Upper lobe of right lung (tissue), 1 donor: ENCODE measurements at regions not wholly inside any gene's neighbourhood (a gene's known extent, or its start where the extent isn't known, plus 50 kb on each side); places are given as distances from the start of the nearest gene placed in this dataset.
"Not testable (repeated sequence)": the region's sequence is repeated elsewhere in the genome, so short reads cannot be mapped to it uniquely, and the experiment has no call there.

Source experiments
- ATAC-seq: fragments of 200-7000 bp; cut with Tn5 transposase; one replicate; pipeline ENCODE4 v1.9.1; 2020; ENCODE audit warnings: mild to moderate bottlenecking, moderate library complexity
- DNase-seq: peaks from one replicate; pipeline ENCODE4 v3.0.0-alpha.2; 2020
- H3K27ac ChIP-seq: fragments of 200-600 bp; one replicate; pipeline ENCODE4 v1.8.0; 2022
- H3K27me3 ChIP-seq: fragments of 200-600 bp; one replicate; pipeline ENCODE4 v1.8.0; 2022; ENCODE audit warnings: mild to moderate bottlenecking
- H3K36me3 ChIP-seq: fragments of 200-600 bp; one replicate; pipeline ENCODE4 v1.8.0; 2022
- H3K4me1 ChIP-seq: fragments of 200-600 bp; one replicate; pipeline ENCODE4 v1.8.0; 2022
- H3K4me3 ChIP-seq: fragments of 200-600 bp; one replicate; pipeline ENCODE4 v1.8.0; 2022; ENCODE audit warnings: mild to moderate bottlenecking
- H3K9me3 ChIP-seq: fragments of 200-600 bp; one replicate; pipeline ENCODE4 v1.8.0; 2022
- intact Hi-C: fragments of 100-400 bp; cut with DNase I; formaldehyde crosslinking; loops from one replicate; pipeline ENCODE4 v1.11.0; 2022
- TF ChIP-seq, protein P1 (sequence below): fragments of 200-600 bp; IDR thresholded peaks from one replicate; pipeline ENCODE4 v1.8.0; 2022; ENCODE audit warnings: antibody characterized with exemption
- donor health status: DM: no; HTN: yes; CAD: no; lungs with severe emphysema.

DNA sequence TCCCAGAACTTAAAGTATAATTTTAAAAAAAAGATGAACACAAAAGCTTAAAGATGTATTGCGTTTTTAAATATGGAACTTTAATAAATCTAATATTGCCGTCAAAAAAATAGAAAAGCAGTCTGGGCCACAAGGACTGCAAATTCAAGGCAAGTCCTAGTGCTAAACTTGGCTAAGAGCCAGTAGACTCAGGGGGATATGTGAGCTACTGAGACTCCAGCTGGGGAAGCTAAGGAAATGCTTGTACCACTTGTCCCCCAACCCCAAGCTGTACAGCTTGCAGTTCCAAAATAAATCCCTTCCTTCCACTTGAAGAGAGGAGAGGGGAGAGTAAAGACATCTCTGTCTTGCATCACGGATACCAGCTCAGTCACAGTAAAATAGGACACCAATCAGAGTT, 290.8 kb upstream of the FGF13 start:
- no peak for DNase-seq

DNA sequence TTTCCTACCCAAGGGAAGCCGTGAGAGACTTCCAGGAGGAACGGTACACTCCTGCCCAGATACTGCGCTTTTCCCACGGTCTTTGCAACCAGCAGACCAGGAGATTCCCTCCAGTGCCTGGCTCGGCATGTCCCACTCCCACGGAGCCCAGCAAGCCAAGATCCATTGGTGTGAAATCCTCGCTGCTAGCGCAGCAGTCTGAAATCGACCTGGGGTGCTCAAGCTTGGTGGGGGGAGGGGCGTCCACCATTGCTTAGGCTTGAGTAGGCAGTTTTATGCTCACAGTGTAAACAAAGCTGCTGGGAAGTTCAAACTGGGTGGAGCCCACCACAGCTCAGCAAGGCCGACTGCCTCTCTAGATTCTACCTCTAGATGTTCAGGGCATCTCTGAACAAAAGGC, 284.8 kb upstream of the FGF13 start:
- intact Hi-C loops, result no loop called here
- TF ChIP-seq, protein P1, sequence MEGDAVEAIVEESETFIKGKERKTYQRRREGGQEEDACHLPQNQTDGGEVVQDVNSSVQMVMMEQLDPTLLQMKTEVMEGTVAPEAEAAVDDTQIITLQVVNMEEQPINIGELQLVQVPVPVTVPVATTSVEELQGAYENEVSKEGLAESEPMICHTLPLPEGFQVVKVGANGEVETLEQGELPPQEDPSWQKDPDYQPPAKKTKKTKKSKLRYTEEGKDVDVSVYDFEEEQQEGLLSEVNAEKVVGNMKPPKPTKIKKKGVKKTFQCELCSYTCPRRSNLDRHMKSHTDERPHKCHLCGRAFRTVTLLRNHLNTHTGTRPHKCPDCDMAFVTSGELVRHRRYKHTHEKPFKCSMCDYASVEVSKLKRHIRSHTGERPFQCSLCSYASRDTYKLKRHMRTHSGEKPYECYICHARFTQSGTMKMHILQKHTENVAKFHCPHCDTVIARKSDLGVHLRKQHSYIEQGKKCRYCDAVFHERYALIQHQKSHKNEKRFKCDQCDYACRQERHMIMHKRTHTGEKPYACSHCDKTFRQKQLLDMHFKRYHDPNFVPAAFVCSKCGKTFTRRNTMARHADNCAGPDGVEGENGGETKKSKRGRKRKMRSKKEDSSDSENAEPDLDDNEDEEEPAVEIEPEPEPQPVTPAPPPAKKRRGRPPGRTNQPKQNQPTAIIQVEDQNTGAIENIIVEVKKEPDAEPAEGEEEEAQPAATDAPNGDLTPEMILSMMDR, result no peak
- no peak overlapping the region for H3K27ac ChIP-seq
- DNase-seq, result no peak
- H3K27me3 ChIP-seq, result no peaks in the 10 kb centered on the region
- no peak overlapping the region for H3K4me3 ChIP-seq
- H3K9me3 ChIP-seq, result no peaks in the 10 kb centered on the region
- no peaks in the 10 kb centered on the region for H3K36me3 ChIP-seq
- no peak for ATAC-seq
- H3K4me1 ChIP-seq, result no peaks in the 10 kb centered on the region

More for the DNA sequence above, 290.8 kb upstream of the FGF13 start:
- Histone ChIP-seq H3K4me1 (no peaks in the 10 kb centered on the region), H3K27me3 (no peaks in the 10 kb centered on the region), H3K4me3 (no peak overlapping the region), H3K9me3 (no peaks in the 10 kb centered on the region), H3K36me3 (no peaks in the 10 kb centered on the region), H3K27ac (no peak overlapping the region)
- ATAC-seq, result no peak
- intact Hi-C loops, result no loop called here
- TF ChIP-seq, protein P1, result no peak

DNA sequence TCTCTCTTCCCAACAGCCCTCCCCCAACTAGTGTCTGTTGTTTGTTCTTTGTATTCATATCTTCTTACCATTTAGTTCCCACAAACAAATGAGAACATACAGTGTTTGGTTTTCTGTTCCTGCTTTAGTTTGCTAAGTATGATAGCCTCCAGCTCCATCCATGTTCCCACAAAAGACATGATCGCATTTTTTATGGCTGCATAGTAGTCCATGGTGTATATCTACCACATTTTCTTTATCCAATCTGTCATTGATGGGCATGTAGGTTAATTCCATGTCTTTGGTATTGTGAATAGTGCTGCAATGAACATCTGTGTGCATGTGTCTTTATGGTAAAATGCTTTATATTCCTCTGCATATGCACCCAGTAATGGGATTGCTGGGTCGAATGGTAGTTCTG, 283.9 kb upstream of the FGF13 start:
- no peaks in the 10 kb centered on the region for H3K4me1 ChIP-seq
- DNase-seq (no peak), ATAC-seq (no peak)
- no peaks in the 10 kb centered on the region for H3K9me3 ChIP-seq
- TF ChIP-seq, protein P1, result no peak
- H3K4me3 ChIP-seq, result no peak overlapping the region
- no peaks in the 10 kb centered on the region for H3K36me3 ChIP-seq
- no peak overlapping the region for H3K27ac ChIP-seq
- intact Hi-C loops, result no loop called here
- no peaks in the 10 kb centered on the region for H3K27me3 ChIP-seq

DNA sequence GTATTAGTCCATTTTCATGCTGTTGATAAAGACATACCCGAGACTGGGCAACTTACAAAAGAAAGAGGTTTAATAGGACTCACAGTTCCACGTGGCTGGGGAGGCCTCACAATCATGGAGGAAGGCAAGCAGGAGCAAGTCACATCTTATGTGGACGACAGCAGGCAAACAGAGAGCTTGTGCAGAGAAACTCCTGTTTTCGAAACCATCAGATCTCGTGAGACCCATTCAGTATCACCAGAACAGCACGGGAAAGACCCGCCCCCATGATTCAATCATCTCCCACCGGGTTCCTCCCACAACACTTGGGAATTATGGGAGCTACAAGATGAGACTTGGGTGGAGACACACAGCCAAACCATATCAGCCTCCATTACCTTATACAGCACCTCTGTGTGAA, 278.9 kb upstream of the FGF13 start:
- DNase-seq, H3K9me3 ChIP-seq, H3K36me3 ChIP-seq, intact Hi-C loops, ATAC-seq, H3K4me3 ChIP-seq, H3K27me3 ChIP-seq, H3K4me1 ChIP-seq, H3K27ac ChIP-seq: not testable (repeated sequence)

GRCh38 chrX:138986866-138987265, 275.3 kb upstream of the FGF13 start:
- DNase-seq, result no peak
- no peak overlapping the region for H3K4me3 ChIP-seq
- H3K27ac ChIP-seq, result no peak overlapping the region
- no peaks in the 10 kb centered on the region for H3K4me1 ChIP-seq
- intact Hi-C loops, result no loop called here
- TF ChIP-seq, protein P1, result no peak
- H3K9me3 ChIP-seq, result no peaks in the 10 kb centered on the region
- ATAC-seq, result no peak
- H3K27me3 ChIP-seq, result no peaks in the 10 kb centered on the region
- no peaks in the 10 kb centered on the region for H3K36me3 ChIP-seq

DNA sequence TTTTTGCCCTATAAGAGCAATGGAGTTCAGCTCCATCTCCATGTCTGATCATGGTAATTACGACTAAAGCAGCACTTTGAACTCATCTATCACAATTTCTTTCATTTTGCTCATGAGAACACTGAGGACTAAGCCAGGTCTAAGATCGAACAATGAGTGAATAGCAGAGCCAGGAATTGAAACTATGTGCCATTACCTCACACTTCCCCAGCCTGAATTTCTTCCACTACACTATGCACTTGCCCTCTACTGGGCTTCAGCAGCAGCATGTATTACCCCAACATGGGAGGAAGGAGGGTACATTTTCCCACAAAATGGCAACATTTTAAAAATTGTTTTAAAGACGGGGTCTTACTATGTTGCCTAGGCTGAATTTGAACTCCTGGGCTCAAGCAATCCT, 274.7 kb upstream of the FGF13 start:
- ATAC-seq, result no peak
- Histone ChIP-seq H3K27me3 (no peaks in the 10 kb centered on the region), H3K27ac (no peak overlapping the region), H3K4me3 (no peak overlapping the region), H3K9me3 (no peaks in the 10 kb centered on the region), H3K36me3 (no peaks in the 10 kb centered on the region), H3K4me1 (no peaks in the 10 kb centered on the region)
- intact Hi-C loops, result no loop called here
- no peak for DNase-seq
- TF ChIP-seq, protein P1, result no peak
